Trophoblast cell (in vitro differentiated cells and primary cell): ENCODE measurements at regions not wholly inside any gene's neighbourhood (a gene's known extent, or its start where the extent isn't known, plus 50 kb on each side); places are given as distances from the start of the nearest gene placed in this dataset.
A peak's percentile ranks its signal among the peaks of the same experiment; 100 is the strongest.

Source experiments
- DNase-seq, 2 donors: peaks; one replicate each; pipeline ENCODE4 v3.0.0-alpha.2; 2016
- H2AFZ ChIP-seq: 2 replicates; pipeline ENCODE4 v1.6.1; 2013; ENCODE audit warnings: low read length, moderate library complexity, mild to moderate bottlenecking; ENCODE audit not compliant: insufficient read depth, poor library complexity
- H2AK5ac ChIP-seq: 2 replicates; pipeline ENCODE4 v1.6.1; 2013; ENCODE audit warnings: mild to moderate bottlenecking, low read length
- H2BK120ac ChIP-seq: 2 replicates; pipeline ENCODE4 v1.6.1; 2013; ENCODE audit warnings: low read length, mild to moderate bottlenecking, moderate library complexity; ENCODE audit not compliant: insufficient read depth, poor library complexity
- H2BK12ac ChIP-seq: 2 replicates; pipeline ENCODE4 v1.6.1; 2013; ENCODE audit warnings: mild to moderate bottlenecking, low read length, moderate library complexity
- H2BK5ac ChIP-seq: 2 replicates; pipeline ENCODE4 v1.6.1; 2013; ENCODE audit warnings: low read length, low read depth, moderate library complexity, mild to moderate bottlenecking; ENCODE audit not compliant: poor library complexity
- H3K14ac ChIP-seq: 2 replicates; pipeline ENCODE4 v1.6.1; 2013; ENCODE audit warnings: mild to moderate bottlenecking, low read length
- H3K18ac ChIP-seq: 2 replicates; pipeline ENCODE4 v1.6.1; 2013; ENCODE audit warnings: mild to moderate bottlenecking, low read length
- H3K23ac ChIP-seq: 2 replicates; pipeline ENCODE4 v1.6.1; 2013; ENCODE audit warnings: low read length
- H3K27ac ChIP-seq: 2 replicates; pipeline ENCODE4 v1.5.1; 2013; ENCODE audit warnings: low read depth, mild to moderate bottlenecking, inconsistent platforms, low read length, moderate library complexity
- H3K27me3 ChIP-seq: 2 replicates; pipeline ENCODE4 v1.6.1; 2013; ENCODE audit warnings: inconsistent platforms, mild to moderate bottlenecking, low read length, moderate library complexity; ENCODE audit not compliant: insufficient read depth
- H3K36me3 ChIP-seq, 2 experiments: 1 replicate in 1 of 2; 2 replicates in 1 of 2; pipeline ENCODE4 v1.6.1; 2013; ENCODE audit warnings: low read length in 2 of 2, mild to moderate bottlenecking in 2 of 2, moderate library complexity in 1 of 2; ENCODE audit not compliant: insufficient read depth in 2 of 2, control insufficient read depth in 1 of 2
- H3K4ac ChIP-seq: 2 replicates; pipeline ENCODE4 v1.6.1; 2013; ENCODE audit warnings: low read depth, mild to moderate bottlenecking, low read length, moderate library complexity
- H3K4me1 ChIP-seq, 2 experiments: 1 replicate in 1 of 2; 2 replicates in 1 of 2; pipeline ENCODE4 v1.6.1; 2013; ENCODE audit warnings: low read length in 2 of 2, mild to moderate bottlenecking in 2 of 2, moderate library complexity in 1 of 2; ENCODE audit not compliant: insufficient read depth in 2 of 2, control insufficient read depth in 1 of 2
- H3K4me2 ChIP-seq: 2 replicates; pipeline ENCODE4 v1.6.1; 2013; ENCODE audit warnings: inconsistent platforms, mild to moderate bottlenecking, low read length, moderate library complexity
- H3K4me3 ChIP-seq: 2 replicates; pipeline ENCODE4 v1.5.1; 2013; ENCODE audit warnings: mild to moderate bottlenecking, low read depth, low read length, inconsistent platforms
- H3K79me1 ChIP-seq: one replicate; pipeline ENCODE4 v1.6.1; 2013; ENCODE audit warnings: low read length
- H3K79me2 ChIP-seq: 2 replicates; pipeline ENCODE4 v1.6.1; 2013; ENCODE audit warnings: low read length, mild to moderate bottlenecking; ENCODE audit not compliant: control insufficient read depth, insufficient read depth, poor library complexity
- H3K9ac ChIP-seq: 2 replicates; pipeline ENCODE4 v1.6.1; 2013; ENCODE audit warnings: mild to moderate bottlenecking, low read length
- H3K9me3 ChIP-seq: 2 replicates; pipeline ENCODE4 v1.6.1; 2013; ENCODE audit warnings: low read depth, mild to moderate bottlenecking, control low read depth, inconsistent platforms, low read length; ENCODE audit not compliant: insufficient read depth
- H4K12ac ChIP-seq: 2 replicates; pipeline ENCODE4 v1.6.1; 2013; ENCODE audit warnings: low read depth, mild to moderate bottlenecking, low read length, moderate library complexity
- H4K8ac ChIP-seq: 2 replicates; pipeline ENCODE4 v1.6.1; 2013; ENCODE audit warnings: low read depth, mild to moderate bottlenecking, low read length, moderate library complexity
- H4K91ac ChIP-seq: one replicate; pipeline ENCODE4 v1.6.1; 2013; ENCODE audit warnings: low read depth, mild to moderate bottlenecking, low read length, moderate library complexity
- WGBS: extraction: QIAGEN DNeasy Blood & Tissue Kit; methylation state at CpG from one replicate; pipeline ENCODE4 v1.1.7; 2013; ENCODE audit warnings: missing lambda C conversion rate; ENCODE audit not compliant: insufficient read length, insufficient coverage; ENCODE audit errors: extremely low coverage; 5-methylcytosine and 5-hydroxymethylcytosine counted together

- H3K14ac ChIP-seq: peak overlapping the region; percentile 96
Observed at GRCh38 chr17:77451894-77452852, 311.4 kb downstream of the SEC14L1 start.

GRCh38 chr17:77453613-77454241, 313.0 kb downstream of the SEC14L1 start:
- Histone ChIP-seq H4K91ac (no peak overlapping the region), H3K4me3 (no peak overlapping the region), H3K4me2 (no peak overlapping the region), H3K9ac (no peak overlapping the region), H3K4ac (peak overlapping the region; percentile 59), H3K79me2 (peaks cover 58% of the 10 kb centered on the region), H3K4me1 (peaks cover 64 to 76% of the 10 kb centered on the region in 2 experiments), H3K79me1 (peaks cover 49% of the 10 kb centered on the region), H2AK5ac (no peak overlapping the region), H3K23ac (no peak overlapping the region), H2BK120ac (no peak overlapping the region), H3K27ac (no peak overlapping the region), H3K14ac (peak overlapping the region; percentile 16), H2AFZ (no peak overlapping the region), H3K27me3 (no peaks in the 10 kb centered on the region), H3K36me3 (peaks cover 2 to 5% of the 10 kb centered on the region in 2 experiments), H2BK5ac (no peak overlapping the region), H3K9me3 (no peaks in the 10 kb centered on the region), H4K8ac (no peak overlapping the region), H4K12ac (no peak overlapping the region), H3K18ac (peak overlapping the region; percentile 19), H2BK12ac (peak overlapping the region; percentile 26)
- no CpG with 5 or more reads among the region's 15 CpGs for WGBS
- no peak for DNase-seq

More at GRCh38 chr17:77451894-77452852, 311.4 kb downstream of the SEC14L1 start:
- H3K4me3 ChIP-seq: peak overlapping the region; percentile 78
- H4K12ac ChIP-seq: peak overlapping the region; percentile 82
- H3K9me3 ChIP-seq: no peaks in the 10 kb centered on the region
- peak overlapping the region; percentile 79 for H2AFZ ChIP-seq
- H3K79me1 ChIP-seq: peaks cover 48% of the 10 kb centered on the region
- peak overlapping the region; percentile 42 for H2BK12ac ChIP-seq
- no peak overlapping the region for H3K23ac ChIP-seq
- peak overlapping the region; percentile 96 for H4K8ac ChIP-seq
- peak; percentile 91 to 92 for DNase-seq
- H2BK120ac ChIP-seq: peak overlapping the region; percentile 95
- H3K4ac ChIP-seq: peak overlapping the region; percentile 88
- WGBS: no CpG with 5 or more reads among the region's 30 CpGs
- H3K79me2 ChIP-seq: peaks cover 55% of the 10 kb centered on the region
- H3K9ac ChIP-seq: peak overlapping the region; percentile 97
- peaks cover 2 to 4% of the 10 kb centered on the region in 2 experiments for H3K36me3 ChIP-seq
- peak overlapping the region; percentile 8 for H3K18ac ChIP-seq
- peak overlapping the region; percentile 99 for H4K91ac ChIP-seq
- H2BK5ac ChIP-seq: peak overlapping the region; percentile 97
- H3K27me3 ChIP-seq: no peaks in the 10 kb centered on the region
- H3K4me1 ChIP-seq: peaks cover 53 to 64% of the 10 kb centered on the region in 2 experiments
- peak overlapping the region; percentile 92 for H3K27ac ChIP-seq
- H3K4me2 ChIP-seq: peak overlapping the region; percentile 62
- H2AK5ac ChIP-seq: no peak overlapping the region

GRCh38 chr17:77454242-77455095, 313.7 kb downstream of the SEC14L1 start:
- Histone ChIP-seq H4K91ac (no peak overlapping the region), H3K4me1 (peaks cover 59 to 75% of the 10 kb centered on the region in 2 experiments), H3K4ac (peak overlapping the region; percentile 72), H3K4me3 (no peak overlapping the region), H2AFZ (no peak overlapping the region), H2AK5ac (peak overlapping the region; percentile 15), H2BK5ac (peak overlapping the region; percentile 3), H3K14ac (peak overlapping the region; percentile 16), H4K12ac (no peak overlapping the region), H2BK120ac (no peak overlapping the region), H3K9me3 (no peaks in the 10 kb centered on the region), H3K23ac (no peak overlapping the region), H3K27ac (no peak overlapping the region), H3K18ac (peak overlapping the region; percentile 19), H2BK12ac (peak overlapping the region; percentile 26), H3K79me1 (peaks cover 48% of the 10 kb centered on the region), H4K8ac (no peak overlapping the region), H3K9ac (no peak overlapping the region), H3K79me2 (peaks cover 64% of the 10 kb centered on the region), H3K4me2 (no peak overlapping the region), H3K27me3 (no peaks in the 10 kb centered on the region), H3K36me3 (peaks cover 2 to 5% of the 10 kb centered on the region in 2 experiments)
- WGBS: no CpG with 5 or more reads among the region's 31 CpGs
- no peak for DNase-seq
